B cell (primary cell): ENCODE measurements at regions not wholly inside any gene's neighbourhood (a gene's known extent, or its start where the extent isn't known, plus 50 kb on each side); places are given as distances from the start of the nearest gene placed in this dataset.
A peak's percentile ranks its signal among the peaks of the same experiment; 100 is the strongest.

Experiments
- ATAC-seq: fragments of 200-7000 bp; cut with Tn5 transposase; one replicate; pipeline ENCODE4 v1.10.0; 2021; ENCODE audit warnings: low read depth, mild to moderate bottlenecking, moderate number of reproducible peaks, moderate library complexity
- CTCF ChIA-PET: fragments of 350-600 bp; sonication (Branson Sonifier 250); formaldehyde crosslinking; loops from one replicate; lab custom pipeline; 2021; ENCODE audit warnings: antibody characterized with exemption, inconsistent platforms; lab: Charles Lee
- POLR2A ChIA-PET: fragments of 350-600 bp; sonication (Branson Sonifier 250); formaldehyde crosslinking; loops from one replicate; lab custom pipeline; 2021; ENCODE audit warnings: antibody characterized with exemption; lab: Charles Lee
- DNase-seq: peaks from one replicate; pipeline ENCODE4 v3.0.0; 2013
- H2AFZ ChIP-seq: 2 replicates; pipeline ENCODE4 v1.6.1; 2012; ENCODE audit warnings: mild to moderate bottlenecking, low read depth, low read length; ENCODE audit not compliant: insufficient read depth, poor library complexity, severe bottlenecking
- H3K27ac ChIP-seq, 2 donors: 1 replicate in 1 of 2; 2 replicates in 1 of 2; pipeline ENCODE4 v1.5.1; 2012 to 2013; ENCODE audit warnings: low read length in 2 of 2, mild to moderate bottlenecking in 2 of 2, moderate library complexity in 1 of 2
- H3K27me3 ChIP-seq, 4 experiments: fragments of 200-600 bp in 1 of 4; sonication (generic) in 1 of 4; replicated peaks in 1 of 4; 1 replicate in 2 of 4; 2 replicates in 2 of 4; pipeline versions ENCODE4 v1.6.1 to v1.7.0; 2013 to 2016; ENCODE audit warnings: low read length in 3 of 4, mild to moderate bottlenecking in 2 of 4, mixed read lengths in 1 of 4, moderate library complexity in 1 of 4; ENCODE audit not compliant: insufficient read depth in 4 of 4, control insufficient read depth in 3 of 4; ENCODE audit errors: control extremely low read depth in 1 of 4
- H3K36me3 ChIP-seq, 2 experiments: replicated peaks in 1 of 2; 1 replicate in 1 of 2; 2 replicates in 1 of 2; pipeline versions ENCODE4 v1.6.1 to v1.7.1; 2013; ENCODE audit warnings: low read length in 1 of 2; ENCODE audit not compliant: insufficient read depth in 2 of 2, control insufficient read depth in 1 of 2; ENCODE audit errors: control extremely low read depth in 1 of 2, extremely low read depth in 1 of 2
- H3K4me1 ChIP-seq, 2 donors: fragments of 200-600 bp in 1 of 2; sonication (generic) in 1 of 2; 1 replicate in 1 of 2; 2 replicates in 1 of 2; pipeline versions ENCODE4 v1.5.1 to v1.6.1; 2013 to 2017; ENCODE audit warnings: low read length in 2 of 2; ENCODE audit not compliant: control insufficient read depth in 2 of 2, insufficient read depth in 2 of 2
- H3K4me2 ChIP-seq: replicated peaks from 2 replicates; pipeline ENCODE3; 2012; ENCODE audit warnings: mild to moderate bottlenecking, low read depth, low read length; ENCODE audit not compliant: poor library complexity, severe bottlenecking
- H3K4me3 ChIP-seq, 5 experiments: fragments of 200-600 bp in 1 of 5; sonication (generic) in 1 of 5; 1 replicate in 3 of 5; 2 replicates in 2 of 5; pipeline versions ENCODE4 v1.5.1 to v1.7.0; 2011 to 2016; ENCODE audit warnings: low read length in 4 of 5, mild to moderate bottlenecking in 4 of 5, low read depth in 2 of 5, control low read depth in 1 of 5, moderate library complexity in 1 of 5; ENCODE audit not compliant: insufficient read depth in 1 of 5; ENCODE audit errors: control extremely low read depth in 1 of 5, extremely low read depth in 1 of 5
- H3K79me2 ChIP-seq: fragments of 200-600 bp; sonication (generic); one replicate; pipeline ENCODE4 v1.6.0; 2016; ENCODE audit warnings: low read length; ENCODE audit not compliant: control insufficient read depth, insufficient read depth
- H3K9ac ChIP-seq: fragments of 200-600 bp; sonication (generic); 2 replicates; pipeline ENCODE4 v1.6.1; 2017; ENCODE audit warnings: mild to moderate bottlenecking, low read length, moderate library complexity
- H3K9me3 ChIP-seq, 3 donors: one replicate each; pipeline versions ENCODE4 v1.6.1 to v1.7.1; 2013; ENCODE audit warnings: low read length in 2 of 3; ENCODE audit not compliant: control insufficient read depth in 2 of 3, insufficient read depth in 1 of 3; ENCODE audit errors: control extremely low read depth in 1 of 3
- H4K20me1 ChIP-seq: 2 replicates; pipeline ENCODE4 v1.6.0; 2012; ENCODE audit warnings: mild to moderate bottlenecking, low read length; ENCODE audit not compliant: insufficient read depth, control insufficient read depth, poor library complexity, severe bottlenecking
- H3K27ac Mint-ChIP-seq: one replicate; pipeline ENCODE4 v1.8.0; 2021; ENCODE audit warnings: mixed read lengths
- H3K27me3 Mint-ChIP-seq: one replicate; pipeline ENCODE4 v1.8.0; 2021; ENCODE audit warnings: mixed read lengths
- H3K4me1 Mint-ChIP-seq: one replicate; pipeline ENCODE4 v1.8.0; 2021; ENCODE audit warnings: mixed read lengths
- H3K4me3 Mint-ChIP-seq: one replicate; pipeline ENCODE4 v1.8.0; 2021; ENCODE audit warnings: mixed read lengths
- H3K9me3 Mint-ChIP-seq: one replicate; pipeline ENCODE4 v1.8.0; 2022; ENCODE audit warnings: mixed read lengths; ENCODE audit not compliant: insufficient read depth
- CTCF ChIP-seq: fragments of 200-600 bp; IDR thresholded peaks from one replicate; pipeline ENCODE4 v1.8.0; 2022; ENCODE audit warnings: antibody characterized with exemption, mild to moderate bottlenecking
- EZH2 ChIP-seq: IDR thresholded peaks from 2 replicates; pipeline ENCODE4 v1.6.1; 2012; ENCODE audit warnings: borderline replicate concordance, low read depth, mild to moderate bottlenecking, moderate library complexity, low read length; ENCODE audit not compliant: insufficient read depth, poor library complexity, severe bottlenecking
- WGBS: methylation state at CpG from one replicate; pipeline ENCODE4 v1.1.5; 2013; ENCODE audit warnings: missing lambda C conversion rate; ENCODE audit not compliant: insufficient coverage; 5-methylcytosine and 5-hydroxymethylcytosine counted together
- intact Hi-C: fragments of 100-400 bp; cut with micrococcal nuclease; formaldehyde crosslinking; loops from one replicate; pipeline ENCODE4 v1.10.0; 2022

DNA sequence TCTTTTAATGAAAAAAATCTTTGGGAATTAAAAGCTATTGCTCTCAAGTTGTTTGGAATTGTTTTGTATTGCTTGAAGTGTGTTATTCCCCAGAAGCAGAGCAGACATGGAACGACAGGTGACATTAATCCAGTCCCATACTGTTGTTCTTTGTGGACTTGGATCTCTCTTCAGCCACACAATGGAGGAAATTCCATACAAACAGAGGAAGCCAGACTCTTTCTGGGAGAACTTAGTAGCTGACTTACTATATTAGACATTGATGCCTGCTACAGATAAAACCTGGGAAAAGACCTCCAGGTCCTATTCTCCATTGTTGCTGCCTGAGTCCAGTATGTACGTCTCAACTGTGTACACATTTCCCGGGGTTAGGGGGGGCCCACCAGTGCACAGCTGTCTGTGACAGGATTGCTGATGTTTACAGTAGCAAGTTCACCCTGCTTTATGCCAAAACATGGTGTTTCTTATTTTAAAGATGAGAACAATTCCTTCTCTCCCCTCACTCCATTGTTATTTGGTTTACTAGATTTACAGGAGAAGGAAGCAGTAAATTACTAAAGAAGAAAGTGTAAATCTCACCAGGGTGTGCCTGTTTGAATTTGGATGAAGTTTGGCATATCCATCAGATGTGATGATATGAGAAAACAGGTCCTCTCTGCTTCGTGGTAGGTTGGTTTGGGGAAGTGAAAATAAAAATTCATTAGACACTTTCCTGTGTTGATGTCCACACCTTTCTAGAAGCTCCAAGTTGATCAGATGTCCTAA is 142.4 kb upstream of the RBBP8 start:
- Histone ChIP-seq H3K27me3 (no peaks in the 10 kb centered on the region), H3K9me3 (no peaks in the 10 kb centered on the region), H3K4me3 (no peak overlapping the region), H3K36me3 (no peaks in the 10 kb centered on the region), H3K79me2 (no peaks in the 10 kb centered on the region), H3K27ac (no peak overlapping the region), H2AFZ (no peak overlapping the region), H3K4me2 (peak overlapping the region; percentile 46), H3K9ac (peak overlapping the region; percentile 22), H3K4me1 (peaks cover 25 to 28% of the 10 kb centered on the region in 2 donors), H4K20me1 (no peaks in the 10 kb centered on the region)
- ChIA-PET POLR2A (no interaction called here), CTCF (interaction anchor here (3.7 kb wide), 1 partner anchor 8 kb away, joined by 14 read pairs; no protein-coding TSS in a partner anchor)
- no CpG with 5 or more reads among the region's 4 CpGs for WGBS
- no peak overlapping the region for H3K27ac Mint-ChIP-seq
- peak; percentile 9 for DNase-seq
- H3K4me1 Mint-ChIP-seq = peaks cover 29% of the 10 kb centered on the region
- H3K9me3 Mint-ChIP-seq = no peaks in the 10 kb centered on the region
- intact Hi-C loops = no loop called here
- H3K4me3 Mint-ChIP-seq = peak overlapping the region; percentile 51
- ATAC-seq = peak; percentile 28
- H3K27me3 Mint-ChIP-seq = peaks cover under 1% of the 10 kb centered on the region
- no peak for TF ChIP-seq CTCF
- TF ChIP-seq EZH2 = no peak

DNA sequence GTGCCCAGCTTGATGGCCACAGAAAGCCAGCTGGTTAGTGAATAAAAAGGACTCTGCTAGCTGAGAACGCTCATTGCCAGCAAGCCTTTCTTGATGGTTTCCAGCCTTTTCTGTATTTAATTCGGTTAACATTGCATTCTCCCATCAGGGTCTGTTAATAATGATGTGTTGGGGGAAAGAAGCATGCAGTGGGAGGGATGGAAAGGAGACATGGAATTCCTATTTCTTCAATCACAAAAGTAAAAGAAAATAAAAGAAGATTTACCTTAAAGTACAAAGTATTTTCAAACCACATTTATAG is 141.9 kb upstream of the RBBP8 start:
- H2AFZ ChIP-seq = no peak overlapping the region
- ChIA-PET POLR2A (no interaction called here), CTCF (no interaction called here)
- H4K20me1 ChIP-seq = no peaks in the 10 kb centered on the region
- no peak for TF ChIP-seq CTCF
- TF ChIP-seq EZH2 = no peak
- H3K9me3 ChIP-seq = no peaks in the 10 kb centered on the region
- H3K27ac Mint-ChIP-seq = no peak overlapping the region
- H3K27me3 Mint-ChIP-seq = no peaks in the 10 kb centered on the region
- H3K27ac ChIP-seq = no peak overlapping the region
- peaks cover 29% of the 10 kb centered on the region for H3K4me1 Mint-ChIP-seq
- H3K36me3 ChIP-seq = no peaks in the 10 kb centered on the region
- peak overlapping the region; percentile 46 for H3K4me2 ChIP-seq
- ATAC-seq (no peak), DNase-seq (no peak)
- intact Hi-C loops = no loop called here
- H3K4me3 Mint-ChIP-seq = peak overlapping the region; percentile 51
- H3K4me3 ChIP-seq = no peak overlapping the region
- no CpG with 5 or more reads among the region's 2 CpGs for WGBS
- peaks cover 25 to 28% of the 10 kb centered on the region in 2 donors for H3K4me1 ChIP-seq
- no peaks in the 10 kb centered on the region for H3K79me2 ChIP-seq
- no peak overlapping the region for H3K9ac ChIP-seq
- no peaks in the 10 kb centered on the region for H3K9me3 Mint-ChIP-seq
- no peaks in the 10 kb centered on the region for H3K27me3 ChIP-seq
